ENCODE measurements at regions not wholly inside any gene's neighbourhood (a gene's known extent, or its start where the extent isn't known, plus 50 kb on each side); places are given as distances from the start of the nearest gene placed in this dataset.

DNA sequence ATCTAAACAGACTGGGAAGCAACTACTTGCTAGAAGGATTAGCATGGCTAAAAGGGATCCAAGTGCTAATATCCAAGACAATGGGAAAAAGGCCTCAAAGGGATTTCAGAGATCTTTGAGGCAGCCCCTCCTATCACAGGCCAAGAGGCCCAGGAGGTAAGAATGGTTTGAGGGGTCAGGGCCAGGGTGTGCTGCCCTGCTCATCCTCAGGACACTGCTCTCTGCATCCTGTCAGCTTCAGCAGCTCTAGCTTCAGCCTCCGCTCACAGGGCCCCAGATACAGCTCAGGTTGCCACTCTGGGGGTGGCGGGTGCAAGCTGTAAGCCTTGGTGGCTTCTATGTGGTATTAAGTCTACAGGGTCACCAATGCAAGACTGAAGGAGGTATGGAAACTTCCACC is 278.7 kb downstream of the PARP8 start:
- TF ChIP-seq, protein P1, sequence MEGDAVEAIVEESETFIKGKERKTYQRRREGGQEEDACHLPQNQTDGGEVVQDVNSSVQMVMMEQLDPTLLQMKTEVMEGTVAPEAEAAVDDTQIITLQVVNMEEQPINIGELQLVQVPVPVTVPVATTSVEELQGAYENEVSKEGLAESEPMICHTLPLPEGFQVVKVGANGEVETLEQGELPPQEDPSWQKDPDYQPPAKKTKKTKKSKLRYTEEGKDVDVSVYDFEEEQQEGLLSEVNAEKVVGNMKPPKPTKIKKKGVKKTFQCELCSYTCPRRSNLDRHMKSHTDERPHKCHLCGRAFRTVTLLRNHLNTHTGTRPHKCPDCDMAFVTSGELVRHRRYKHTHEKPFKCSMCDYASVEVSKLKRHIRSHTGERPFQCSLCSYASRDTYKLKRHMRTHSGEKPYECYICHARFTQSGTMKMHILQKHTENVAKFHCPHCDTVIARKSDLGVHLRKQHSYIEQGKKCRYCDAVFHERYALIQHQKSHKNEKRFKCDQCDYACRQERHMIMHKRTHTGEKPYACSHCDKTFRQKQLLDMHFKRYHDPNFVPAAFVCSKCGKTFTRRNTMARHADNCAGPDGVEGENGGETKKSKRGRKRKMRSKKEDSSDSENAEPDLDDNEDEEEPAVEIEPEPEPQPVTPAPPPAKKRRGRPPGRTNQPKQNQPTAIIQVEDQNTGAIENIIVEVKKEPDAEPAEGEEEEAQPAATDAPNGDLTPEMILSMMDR (IDR thresholded peaks at IDR 0.05), result no peak
- no peak for TF ChIP-seq POLR2A (IDR thresholded peaks at IDR 0.05)

Measured in uterus (tissue), 2 donors.